GM21447 (cell line): ENCODE measurements at regions not wholly inside any gene's neighbourhood (a gene's known extent, or its start where the extent isn't known, plus 50 kb on each side); places are given as distances from the start of the nearest gene placed in this dataset.
"Not testable (repeated sequence)": the region's sequence is repeated elsewhere in the genome, so short reads cannot be mapped to it uniquely, and the experiment has no call there.

Experiments used
- ATAC-seq: cut with Tn5 transposase; IDR thresholded peaks from one replicate; pipeline ENCODE4 v1.9.1; 2021; ENCODE audit not compliant: unreplicated experiment

GRCh38 chr13:83008212-83008929 is 873.9 kb downstream of the SLITRK1 start:
- ATAC-seq, result no peak

DNA sequence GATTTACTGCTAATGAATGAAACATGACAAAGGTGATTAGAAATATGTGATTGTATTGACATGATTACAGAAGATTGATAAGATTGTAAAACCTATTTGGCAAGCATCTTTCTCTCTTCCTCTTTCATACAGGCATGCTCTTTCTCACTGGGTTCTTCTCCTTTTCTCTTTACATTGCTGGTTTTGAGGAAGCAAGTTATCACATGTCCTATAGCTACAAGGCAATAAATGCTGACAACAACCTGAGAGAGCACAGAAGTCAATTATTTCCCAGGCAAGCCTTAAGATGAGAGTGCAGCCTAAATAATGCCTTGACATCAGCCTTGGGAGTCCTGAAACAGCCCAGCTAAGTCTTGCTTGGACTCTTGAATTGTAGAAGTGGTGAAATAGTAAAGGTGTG is 875.0 kb downstream of the SLITRK1 start:
- ATAC-seq, result no peak

- no peak for ATAC-seq
Observed at GRCh38 chr13:83003185-83003584, 879.1 kb downstream of the SLITRK1 start.

DNA sequence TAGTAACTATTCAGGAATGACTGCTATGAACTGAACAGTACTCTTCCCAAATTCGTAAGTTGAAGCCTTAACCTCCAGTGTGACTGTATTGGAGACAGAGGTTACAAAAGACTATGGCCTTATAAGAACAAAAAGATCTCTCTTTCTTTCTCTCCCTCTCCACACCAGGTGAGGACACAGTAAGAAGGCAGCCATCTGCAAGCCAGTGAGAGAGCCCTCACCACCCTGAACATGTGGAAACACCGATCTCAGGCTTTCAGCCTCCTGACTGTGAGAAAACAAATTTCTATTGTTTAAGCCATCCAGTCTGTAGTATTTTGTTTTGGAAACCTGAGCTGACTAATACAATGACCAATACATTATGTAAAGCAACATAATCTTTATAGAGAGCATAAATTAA is 888.9 kb downstream of the SLITRK1 start:
- no peak for ATAC-seq

GRCh38 chr13:82976499-82976898 is 905.8 kb downstream of the SLITRK1 start:
- no peak for ATAC-seq

- ATAC-seq, result no peak
Observed at GRCh38 chr13:82963226-82964099, 918.8 kb downstream of the SLITRK1 start.

GRCh38 chr13:82962397-82962796 is 919.9 kb downstream of the SLITRK1 start:
- ATAC-seq, result no peak

DNA sequence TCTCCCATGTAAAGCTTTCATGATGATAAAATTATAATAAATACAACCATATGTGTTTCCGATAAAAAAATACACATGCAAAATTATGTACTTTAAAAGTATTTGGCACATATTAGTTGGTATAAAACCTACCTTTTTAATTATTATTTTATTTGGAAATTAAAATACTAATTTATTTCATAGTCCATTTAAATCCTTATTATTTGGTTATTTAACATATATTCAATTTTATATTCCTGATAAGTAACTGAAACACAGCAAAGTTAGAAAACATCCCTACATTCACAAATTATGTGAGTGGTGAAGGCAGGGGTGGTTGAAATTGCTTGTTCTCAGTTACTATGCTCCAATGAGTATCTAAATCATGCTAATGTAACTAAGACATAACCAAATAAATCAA is 920.5 kb downstream of the SLITRK1 start:
- no peak for ATAC-seq

- ATAC-seq, result not testable (repeated sequence)
Observed at GRCh38 chr13:82952336-82952735, 929.9 kb downstream of the SLITRK1 start.

- no peak for ATAC-seq
Observed at GRCh38 chr13:82947683-82948082, 934.6 kb downstream of the SLITRK1 start.

- ATAC-seq, result no peak
Observed at GRCh38 chr13:82947191-82947621, 935.1 kb downstream of the SLITRK1 start.

GRCh38 chr13:82938644-82939043 is 943.6 kb downstream of the SLITRK1 start:
- no peak for ATAC-seq

DNA sequence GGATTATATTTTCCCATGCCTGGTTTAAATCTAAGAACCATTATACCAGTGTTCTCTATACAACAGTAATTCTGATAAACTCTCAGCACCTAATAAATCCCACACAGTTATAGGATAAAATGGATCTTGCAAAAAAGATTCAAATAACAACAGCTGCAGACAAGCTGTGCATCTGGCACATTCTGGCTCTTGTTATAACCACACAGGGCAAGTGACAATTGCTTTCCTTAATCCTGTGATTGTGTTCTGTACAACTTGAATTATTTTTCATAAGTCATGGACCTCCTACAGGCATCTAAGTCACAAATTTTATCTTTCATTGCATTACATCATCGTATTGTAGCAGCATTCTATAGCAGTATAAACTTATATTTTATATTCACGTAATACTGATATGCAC is 948.3 kb downstream of the SLITRK1 start:
- ATAC-seq, result no peak

DNA sequence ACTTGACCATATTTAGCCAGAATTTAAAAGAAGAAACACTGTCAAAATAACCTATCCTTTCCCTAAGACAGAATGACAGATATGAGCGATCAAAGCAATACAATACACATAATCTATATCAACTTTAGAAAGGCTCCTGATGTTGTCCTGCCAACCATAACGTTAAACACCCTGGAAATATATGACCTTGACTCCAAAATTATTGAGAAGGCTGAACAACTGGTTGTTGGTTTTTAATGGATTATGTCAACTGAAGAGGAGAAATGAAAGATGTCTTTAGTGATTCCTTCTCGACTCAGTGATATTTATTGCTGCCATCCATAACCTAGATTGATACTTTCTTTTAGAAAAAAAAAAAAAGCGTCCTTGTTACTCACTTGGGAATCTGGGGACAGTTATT is 957.2 kb downstream of the SLITRK1 start:
- no peak for ATAC-seq

- no peak for ATAC-seq
Observed at GRCh38 chr13:82917984-82918383, 964.3 kb downstream of the SLITRK1 start.

- no peak for ATAC-seq
Observed at GRCh38 chr13:82912564-82912963, 969.7 kb downstream of the SLITRK1 start.

DNA sequence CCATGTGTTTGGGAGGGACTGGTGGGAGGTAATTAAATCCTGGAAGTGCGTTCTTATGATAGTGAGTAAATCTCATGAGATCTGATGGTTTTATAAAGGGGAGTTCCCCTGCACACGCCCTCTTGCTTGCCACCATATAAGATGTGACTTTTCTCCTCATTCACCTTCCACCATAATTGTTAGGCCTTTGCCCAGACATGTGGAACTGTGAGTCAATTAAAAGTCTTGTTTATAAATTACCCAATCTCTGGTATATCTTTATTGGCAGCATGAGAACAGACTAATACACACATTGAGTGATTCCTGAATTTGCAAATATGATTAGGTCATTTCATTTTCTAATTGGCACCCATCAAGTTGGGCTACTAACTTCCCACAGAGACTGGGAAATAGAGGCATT is 977.2 kb downstream of the SLITRK1 start:
- ATAC-seq, result no peak

- no peak for ATAC-seq
Observed at GRCh38 chr13:82900453-82900852, 981.8 kb downstream of the SLITRK1 start.

- ATAC-seq, result no peak
Observed at GRCh38 chr13:82898586-82898985, 983.7 kb downstream of the SLITRK1 start.

DNA sequence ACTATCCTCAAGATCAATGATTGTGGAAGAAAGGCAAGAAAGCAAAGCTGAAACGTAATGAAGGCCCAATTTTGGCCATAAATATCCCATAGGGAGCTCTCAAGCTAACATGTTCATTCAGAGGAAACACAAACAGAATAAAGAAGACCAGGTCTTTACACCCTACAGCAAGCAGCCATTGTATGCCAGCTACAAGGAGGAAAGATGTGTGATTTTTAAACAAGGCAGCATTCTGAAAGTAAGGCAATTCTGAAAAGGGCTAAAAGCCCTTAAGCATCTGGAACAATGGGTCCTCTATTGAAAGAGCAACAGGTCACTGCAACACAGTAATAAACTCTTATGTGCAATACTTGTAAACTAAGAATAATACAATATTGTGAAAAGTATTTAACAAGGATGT is 1002.4 kb downstream of the SLITRK1 start:
- no peak for ATAC-seq

- no peak for ATAC-seq
Observed at GRCh38 chr13:82878536-82878935, 1003.7 kb downstream of the SLITRK1 start.

- no peak for ATAC-seq
Observed at GRCh38 chr13:82867284-82867683, 1015.0 kb downstream of the SLITRK1 start.
